OCI-LY3 (cell line): ENCODE measurements at regions not wholly inside any gene's neighbourhood (a gene's known extent, or its start where the extent isn't known, plus 50 kb on each side); places are given as distances from the start of the nearest gene placed in this dataset.
"Not testable (repeated sequence)": the region's sequence is repeated elsewhere in the genome, so short reads cannot be mapped to it uniquely, and the experiment has no call there.

Source experiments
- H2AFZ ChIP-seq: fragments of 200-600, 300-600 bp; shearing (Covaris generic); 2 replicates; pipeline ENCODE4 v1.6.0; 2014; ENCODE audit warnings: antibody characterized with exemption, low read depth, low read length
- H3K27ac ChIP-seq: fragments of 200-600, 300-600 bp; sonication (generic); 2 replicates; pipeline ENCODE4 v1.5.1; 2014; ENCODE audit warnings: mild to moderate bottlenecking, low read length, moderate library complexity, mixed read lengths
- H3K27me3 ChIP-seq: fragments of 200-600, 300-600 bp; sonication (generic); 2 replicates; pipeline ENCODE4 v1.6.1; 2014; ENCODE audit warnings: low read depth, low read length, mixed read lengths
- H3K36me3 ChIP-seq: fragments of 200-600, 300-600 bp; sonication (generic); replicated peaks from 2 replicates; pipeline ENCODE3; 2014; ENCODE audit warnings: low read depth, low read length, mixed read lengths
- H3K4me1 ChIP-seq: fragments of 300-600, 200-600 bp; sonication (generic); 2 replicates; pipeline ENCODE4 v1.6.1; 2014; ENCODE audit warnings: low read length, mixed read lengths
- H3K4me2 ChIP-seq: fragments of 200-600, 300-600 bp; sonication (generic); 2 replicates; pipeline ENCODE4 v1.6.1; 2014; ENCODE audit warnings: low read length, mixed read lengths
- H3K4me3 ChIP-seq: fragments of 300-600, 200-600 bp; sonication (generic); 2 replicates; pipeline ENCODE4 v1.5.1; 2014; ENCODE audit warnings: antibody characterized with exemption, mild to moderate bottlenecking, low read length, moderate library complexity
- H3K79me2 ChIP-seq: fragments of 300-600, 200-600 bp; shearing (Covaris generic); 2 replicates; pipeline ENCODE4 v1.6.1; 2014; ENCODE audit warnings: mild to moderate bottlenecking, low read length, mixed read lengths
- H3K9ac ChIP-seq: fragments of 300-600, 200-600 bp; shearing (Covaris generic); 2 replicates; pipeline ENCODE4 v1.6.0; 2014; ENCODE audit warnings: mild to moderate bottlenecking, low read length, moderate library complexity
- H3K9me3 ChIP-seq: fragments of 200-600, 300-600 bp; shearing (Covaris generic); 2 replicates; pipeline ENCODE4 v1.6.1; 2014; ENCODE audit warnings: low read length, mixed read lengths; ENCODE audit not compliant: insufficient read depth
- H4K20me1 ChIP-seq: fragments of 200-600, 300-600 bp; sonication (generic); 2 replicates; pipeline ENCODE4 v1.6.1; 2016; ENCODE audit warnings: low read length, mixed read lengths; ENCODE audit not compliant: insufficient read depth
- CTCF ChIP-seq: fragments of 200-600, 300-600 bp; sonication (generic); IDR thresholded peaks from 2 replicates; pipeline ENCODE4 v1.5.1; 2014; ENCODE audit warnings: antibody characterized with exemption, low read length, low read depth
- EZH2phosphoT487 ChIP-seq: fragments of 200-600 bp; shearing (Covaris generic); IDR thresholded peaks from 2 replicates; pipeline ENCODE4 v1.6.1; 2018; ENCODE audit warnings: antibody characterized with exemption, mixed run types, low read depth

GRCh38 chr1:244297616-244298015 is 154.1 kb downstream of the ADSS2 start:
- Histone ChIP-seq H4K20me1 (no peaks in the 10 kb centered on the region), H3K79me2 (no peaks in the 10 kb centered on the region), H3K27ac (no peak overlapping the region), H3K9me3 (no peaks in the 10 kb centered on the region), H3K27me3 (no peaks in the 10 kb centered on the region), H3K4me3 (no peak overlapping the region), H3K4me2 (no peak overlapping the region), H2AFZ (no peak overlapping the region), H3K9ac (no peak overlapping the region), H3K36me3 (no peaks in the 10 kb centered on the region), H3K4me1 (peaks cover 21% of the 10 kb centered on the region)
- TF ChIP-seq EZH2phosphoT487 (no peak), CTCF (no peak)

GRCh38 chr1:244300029-244300375 is 151.7 kb downstream of the ADSS2 start:
- Histone ChIP-seq H3K4me2 (peak overlapping the region; percentile 95; the same call in 1 of the 2 replicates), H3K4me3 (peak overlapping the region; percentile 76), H3K27ac (peak overlapping the region; percentile 91; the same call in 1 of the 2 replicates), H3K4me1 (peaks cover 21% of the 10 kb centered on the region)
- H4K20me1 ChIP-seq, H3K9me3 ChIP-seq, H3K9ac ChIP-seq, H3K79me2 ChIP-seq, H3K27me3 ChIP-seq, H2AFZ ChIP-seq, H3K36me3 ChIP-seq: not testable (repeated sequence)

- Histone ChIP-seq H3K27ac (no peak overlapping the region), H4K20me1 (no peaks in the 10 kb centered on the region), H2AFZ (peak overlapping the region; percentile 49; the same call in 1 of the 2 replicates), H3K9ac (no peak overlapping the region), H3K4me1 (peaks cover 21% of the 10 kb centered on the region), H3K4me2 (peak overlapping the region; percentile 6), H3K4me3 (no peak overlapping the region), H3K9me3 (peaks cover 7% of the 10 kb centered on the region; the same call in 1 of the 2 replicates), H3K27me3 (no peaks in the 10 kb centered on the region), H3K79me2 (no peaks in the 10 kb centered on the region), H3K36me3 (peaks cover 3% of the 10 kb centered on the region)
- no peak for TF ChIP-seq EZH2phosphoT487
- no peak for TF ChIP-seq CTCF
Observed at GRCh38 chr1:244301595-244302130, 150.0 kb downstream of the ADSS2 start.

DNA sequence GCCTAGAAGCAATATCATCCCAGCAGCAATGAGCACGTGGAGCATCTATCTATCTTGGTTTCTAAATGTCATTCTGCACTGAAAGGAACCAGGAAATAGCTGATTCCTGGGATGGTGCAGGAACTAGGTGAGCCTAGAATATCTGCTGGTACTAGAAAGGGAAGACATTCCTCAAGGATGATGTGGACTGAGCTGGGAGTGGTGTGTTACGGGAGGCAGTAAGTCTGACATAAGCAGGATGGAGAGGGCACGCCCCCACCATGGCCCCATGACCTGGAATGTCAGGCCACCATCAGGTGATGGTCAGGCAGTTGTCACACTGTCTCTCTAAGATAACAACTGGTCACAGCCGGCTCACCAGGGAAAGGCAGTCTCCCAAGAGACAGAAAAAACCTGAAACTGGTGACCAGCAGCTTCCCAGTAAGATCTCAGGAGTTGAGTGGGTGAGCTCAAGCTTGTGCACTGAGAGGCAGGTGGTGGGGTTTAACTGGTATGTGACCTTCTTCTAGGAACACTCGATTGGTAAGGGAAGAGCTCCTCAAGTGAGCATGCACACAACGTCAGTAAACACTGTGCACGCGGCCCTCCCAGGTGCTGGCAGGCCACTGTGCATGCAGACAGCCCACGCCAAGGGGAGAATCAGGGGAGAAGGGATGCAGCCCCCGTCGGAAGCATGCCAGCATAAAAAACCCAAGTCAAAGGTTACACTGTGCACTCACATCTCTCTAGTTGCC is 148.7 kb downstream of the ADSS2 start:
- Histone ChIP-seq H3K36me3 (peaks cover 3% of the 10 kb centered on the region), H3K9me3 (peaks cover 11% of the 10 kb centered on the region; the same call in 1 of the 2 replicates), H3K9ac (no peak overlapping the region), H4K20me1 (no peaks in the 10 kb centered on the region), H3K4me1 (peaks cover 21% of the 10 kb centered on the region), H3K79me2 (no peaks in the 10 kb centered on the region), H2AFZ (no peak overlapping the region), H3K27me3 (no peaks in the 10 kb centered on the region), H3K27ac (no peak overlapping the region), H3K4me3 (no peak overlapping the region), H3K4me2 (no peak overlapping the region)
- no peak for TF ChIP-seq EZH2phosphoT487
- TF ChIP-seq CTCF, result no peak
